ENCODE measurements at regions not wholly inside any gene's neighbourhood (a gene's known extent, or its start where the extent isn't known, plus 50 kb on each side); places are given as distances from the start of the nearest gene placed in this dataset.

GRCh38 chr12:22740656-22741355 lies 115.8 kb downstream of the ETNK1 start:
- DNase-seq (ENCODE audit: low spot score): no peak

- no peak for DNase-seq (ENCODE audit: low spot score)
Observed at GRCh38 chr12:22743700-22744099, 118.7 kb downstream of the ETNK1 start.

GRCh38 chr12:22744197-22744596 lies 119.2 kb downstream of the ETNK1 start:
- no peak for DNase-seq (ENCODE audit: low spot score)

GRCh38 chr12:22746720-22747119 lies 121.7 kb downstream of the ETNK1 start:
- no peak for DNase-seq (ENCODE audit: low spot score)

- DNase-seq (ENCODE audit: low spot score): no peak
Observed at GRCh38 chr12:22755629-22756028, 130.7 kb downstream of the ETNK1 start.

GRCh38 chr12:22759769-22760674 lies 135.1 kb downstream of the ETNK1 start:
- no peak for DNase-seq (ENCODE audit: low spot score)

- DNase-seq (ENCODE audit: low spot score): no peak
Observed at GRCh38 chr12:22765421-22766130, 140.6 kb downstream of the ETNK1 start.

- no peak for DNase-seq (ENCODE audit: low spot score)
Observed at GRCh38 chr12:22766911-22767420, 142.0 kb downstream of the ETNK1 start.

- no peak for DNase-seq (ENCODE audit: low spot score)
Observed at GRCh38 chr12:22781339-22781738, 156.4 kb downstream of the ETNK1 start.

- DNase-seq (ENCODE audit: low spot score): no peak
Observed at GRCh38 chr12:22787557-22787956, 162.6 kb downstream of the ETNK1 start.

GRCh38 chr12:22788913-22789312 lies 163.9 kb downstream of the ETNK1 start:
- DNase-seq (ENCODE audit: low spot score): no peak

- DNase-seq (ENCODE audit: low spot score): no peak
Observed at GRCh38 chr12:22792138-22792537, 167.2 kb downstream of the ETNK1 start.

GRCh38 chr12:22794017-22794416 lies 169.0 kb downstream of the ETNK1 start:
- DNase-seq (ENCODE audit: low spot score): no peak

- DNase-seq (ENCODE audit: low spot score): no peak
Observed at GRCh38 chr12:22796941-22797630, 172.1 kb downstream of the ETNK1 start.

- no peak for DNase-seq (ENCODE audit: low spot score)
Observed at GRCh38 chr12:22797701-22798100, 172.7 kb downstream of the ETNK1 start.

- DNase-seq (ENCODE audit: low spot score): no peak
Observed at GRCh38 chr12:22798116-22798515, 173.1 kb downstream of the ETNK1 start.

- DNase-seq (ENCODE audit: low spot score): no peak
Observed at GRCh38 chr12:22799503-22799902, 174.5 kb downstream of the ETNK1 start.

- no peak for DNase-seq (ENCODE audit: low spot score)
Observed at GRCh38 chr12:22800332-22800731, 175.4 kb downstream of the ETNK1 start.

- no peak for DNase-seq (ENCODE audit: low spot score)
Observed at GRCh38 chr12:22802883-22803630, 178.1 kb downstream of the ETNK1 start.

- no peak for DNase-seq (ENCODE audit: low spot score)
Observed at GRCh38 chr12:22803725-22804124, 178.8 kb downstream of the ETNK1 start.

- no peak for DNase-seq (ENCODE audit: low spot score)
Observed at GRCh38 chr12:22808860-22809259, 183.9 kb downstream of the ETNK1 start.

Measured in HuH-7.5 (cell line).